NT2/D1 (cell line): ENCODE measurements at regions not wholly inside any gene's neighbourhood (a gene's known extent, or its start where the extent isn't known, plus 50 kb on each side); places are given as distances from the start of the nearest gene placed in this dataset.

ENCODE experiments used
- DNase-seq: peaks from one replicate; pipeline ENCODE4 v3.0.0-alpha.2; 2011; ENCODE audit warnings: low read depth, low spot score
- H3K27me3 ChIP-seq: 2 replicates; pipeline ENCODE4 v1.6.0; 2011; ENCODE audit warnings: mild to moderate bottlenecking; ENCODE audit not compliant: insufficient read length, insufficient read depth
- H3K36me3 ChIP-seq: 2 replicates; pipeline ENCODE4 v1.6.1; 2011; ENCODE audit warnings: mild to moderate bottlenecking, low read length, mixed read lengths; ENCODE audit not compliant: insufficient read depth, insufficient read length
- H3K4me1 ChIP-seq: 2 replicates; pipeline ENCODE4 v1.5.1; 2011; ENCODE audit not compliant: insufficient read depth, insufficient read length
- H3K4me3 ChIP-seq: 2 replicates; pipeline ENCODE4 v1.5.1; 2011; ENCODE audit warnings: low read depth; ENCODE audit not compliant: insufficient read length
- H3K9ac ChIP-seq: 2 replicates; pipeline ENCODE4 v1.6.0; 2011; ENCODE audit warnings: low read depth; ENCODE audit not compliant: insufficient read length
- H3K9me3 ChIP-seq: 2 replicates; pipeline ENCODE4 v1.5.1; 2011; ENCODE audit warnings: mild to moderate bottlenecking, low read length; ENCODE audit not compliant: insufficient read depth
- SUZ12 ChIP-seq: IDR thresholded peaks from 2 replicates; pipeline ENCODE4 v1.6.1; 2011; ENCODE audit not compliant: insufficient read length, insufficient read depth; ENCODE audit errors: extremely low read depth
- YY1 ChIP-seq: IDR thresholded peaks from 2 replicates; pipeline ENCODE4 v1.6.1; 2011; ENCODE audit not compliant: insufficient read length, insufficient read depth
- ZNF274 ChIP-seq: IDR thresholded peaks from 2 replicates; pipeline ENCODE4 v1.6.1; 2011; ENCODE audit warnings: mild to moderate bottlenecking, low read depth, low read length

GRCh38 chr16:62353355-62353754 is 317.1 kb upstream of the CDH8 start:
- Histone ChIP-seq H3K36me3 (no peaks in the 10 kb centered on the region), H3K4me1 (no peaks in the 10 kb centered on the region), H3K4me3 (no peak overlapping the region), H3K9me3 (no peaks in the 10 kb centered on the region), H3K9ac (no peak overlapping the region), H3K27me3 (no peaks in the 10 kb centered on the region)
- TF ChIP-seq YY1 = no peak
- no peak for TF ChIP-seq SUZ12
- TF ChIP-seq ZNF274 = no peak
- DNase-seq = no peak

GRCh38 chr16:62342216-62342615 is 306.0 kb upstream of the CDH8 start:
- Histone ChIP-seq H3K27me3 (no peaks in the 10 kb centered on the region), H3K9ac (no peak overlapping the region), H3K9me3 (no peaks in the 10 kb centered on the region), H3K36me3 (no peaks in the 10 kb centered on the region), H3K4me1 (no peaks in the 10 kb centered on the region), H3K4me3 (no peak overlapping the region)
- no peak for DNase-seq
- TF ChIP-seq YY1 (no peak), SUZ12 (no peak)

- Histone ChIP-seq H3K4me3 (no peak overlapping the region), H3K36me3 (no peaks in the 10 kb centered on the region), H3K9me3 (no peaks in the 10 kb centered on the region), H3K27me3 (no peaks in the 10 kb centered on the region), H3K4me1 (no peaks in the 10 kb centered on the region), H3K9ac (no peak overlapping the region)
- TF ChIP-seq ZNF274 = no peak
- no peak for TF ChIP-seq YY1
- no peak for TF ChIP-seq SUZ12
- no peak for DNase-seq
These were observed 299.1 kb upstream of the CDH8 start for GRCh38 chr16:62335356-62335755.

- no peak overlapping the region for H3K4me3 ChIP-seq
- no peaks in the 10 kb centered on the region for H3K9me3 ChIP-seq
- no peaks in the 10 kb centered on the region for H3K27me3 ChIP-seq
- no peaks in the 10 kb centered on the region for H3K4me1 ChIP-seq
- TF ChIP-seq YY1 = no peak
- TF ChIP-seq ZNF274 = no peak
- TF ChIP-seq SUZ12 = no peak
- H3K36me3 ChIP-seq = no peaks in the 10 kb centered on the region
- H3K9ac ChIP-seq = no peak overlapping the region
- no peak for DNase-seq
These were observed 285.4 kb upstream of the CDH8 start for GRCh38 chr16:62321606-62322005.

GRCh38 chr16:62298600-62298999 is 262.4 kb upstream of the CDH8 start:
- DNase-seq = no peak
- Histone ChIP-seq H3K4me1 (no peaks in the 10 kb centered on the region), H3K9me3 (no peaks in the 10 kb centered on the region), H3K4me3 (no peak overlapping the region), H3K27me3 (no peaks in the 10 kb centered on the region), H3K9ac (no peak overlapping the region), H3K36me3 (no peaks in the 10 kb centered on the region)
- TF ChIP-seq YY1 = no peak

GRCh38 chr16:62294213-62294972 is 258.2 kb upstream of the CDH8 start:
- no peaks in the 10 kb centered on the region for H3K27me3 ChIP-seq
- TF ChIP-seq SUZ12 (no peak), ZNF274 (no peak)
- no peaks in the 10 kb centered on the region for H3K4me1 ChIP-seq
- H3K36me3 ChIP-seq = no peaks in the 10 kb centered on the region
- no peak for DNase-seq
- no peak overlapping the region for H3K4me3 ChIP-seq
- H3K9me3 ChIP-seq = no peaks in the 10 kb centered on the region
- H3K9ac ChIP-seq = no peak overlapping the region

- Histone ChIP-seq H3K4me1 (no peaks in the 10 kb centered on the region), H3K36me3 (no peaks in the 10 kb centered on the region), H3K9ac (no peak overlapping the region), H3K9me3 (no peaks in the 10 kb centered on the region), H3K27me3 (no peaks in the 10 kb centered on the region), H3K4me3 (no peak overlapping the region)
- DNase-seq = no peak
- no peak for TF ChIP-seq SUZ12
- TF ChIP-seq YY1 = no peak
- no peak for TF ChIP-seq ZNF274
These were observed 252.9 kb upstream of the CDH8 start for GRCh38 chr16:62288990-62289629.
